GM19099 (cell line): ENCODE measurements at regions not wholly inside any gene's neighbourhood (a gene's known extent, or its start where the extent isn't known, plus 50 kb on each side); places are given as distances from the start of the nearest gene placed in this dataset.

Experiments
- POLR2A ChIP-seq: IDR thresholded peaks from 3 replicates; pipeline ENCODE4 v1.6.1; 2011; ENCODE audit warnings: low read depth; ENCODE audit not compliant: insufficient read length; ENCODE audit errors: extremely low read depth

- TF ChIP-seq POLR2A: no peak
Measured at GRCh38 chr12:25023808-25024207, 74.9 kb upstream of the BCAT1 start.

DNA sequence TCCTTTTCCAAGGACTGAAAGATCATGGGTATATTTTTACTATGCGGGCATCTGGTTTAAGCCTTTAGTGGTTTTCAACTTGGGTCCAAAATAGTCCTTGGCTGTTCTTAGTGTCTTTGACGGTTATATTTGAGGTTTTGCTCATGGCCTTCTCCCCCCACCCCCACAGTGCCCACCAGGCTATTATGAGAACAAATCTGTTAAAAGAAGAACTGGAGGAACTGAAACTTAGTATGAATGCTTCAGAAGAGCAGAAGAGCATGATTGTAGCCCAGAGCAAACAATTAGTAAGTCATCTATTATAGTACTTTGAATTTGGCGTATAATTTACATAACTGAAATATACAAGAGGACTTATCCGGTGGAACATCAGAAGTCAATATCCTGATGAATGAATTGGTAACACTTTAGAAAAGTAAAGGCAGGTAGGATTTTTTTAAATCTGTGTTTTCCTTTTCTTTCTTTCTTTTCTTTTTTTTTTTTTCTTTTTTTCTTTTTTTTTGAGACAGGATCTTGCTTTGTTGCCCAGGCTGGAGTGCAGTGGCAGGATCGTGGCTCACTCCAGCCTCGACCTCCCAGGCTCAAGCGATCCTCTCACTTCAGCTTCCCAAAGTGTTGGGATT is 71.8 kb upstream of the BCAT1 start:
- no peak for TF ChIP-seq POLR2A

DNA sequence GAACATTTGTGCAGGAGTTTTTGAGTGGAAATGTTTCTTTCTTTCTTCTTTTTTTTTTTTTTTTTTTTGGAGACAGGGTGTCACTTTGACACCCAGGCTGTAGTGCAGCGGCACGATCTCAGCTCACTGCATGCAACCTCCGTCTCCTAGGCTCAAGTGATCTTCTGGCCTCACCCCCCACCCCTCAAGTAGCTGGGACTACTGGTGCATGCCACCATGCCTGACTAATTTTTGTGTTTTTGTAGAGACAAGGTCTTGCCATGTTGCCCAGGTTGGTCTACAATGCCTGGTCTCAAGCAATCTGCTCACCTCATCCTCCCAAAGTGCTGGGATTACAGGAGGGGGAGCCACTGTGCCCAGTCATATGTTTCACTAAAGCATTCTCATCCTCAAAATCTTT is 69.2 kb upstream of the BCAT1 start:
- TF ChIP-seq POLR2A: no peak

DNA sequence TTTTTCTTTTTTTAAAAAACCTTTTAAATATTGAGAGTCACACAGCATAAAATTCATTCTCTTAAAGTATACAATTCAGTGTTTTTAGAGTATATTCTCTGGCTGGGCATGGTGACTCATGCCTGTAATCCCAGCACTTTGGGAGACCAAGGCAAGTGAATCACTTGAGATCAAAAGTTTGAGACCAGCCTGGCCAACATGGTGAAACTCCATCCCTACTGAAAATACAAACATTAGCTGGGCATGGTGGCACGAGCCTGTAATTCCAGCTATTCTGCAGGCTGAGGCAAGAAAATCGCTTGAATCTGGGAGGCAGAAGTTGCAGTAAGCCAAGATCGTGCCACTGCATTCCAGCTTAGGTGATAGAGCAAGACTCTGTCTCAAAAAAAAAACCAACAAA is 68.4 kb upstream of the BCAT1 start:
- TF ChIP-seq POLR2A: no peak

DNA sequence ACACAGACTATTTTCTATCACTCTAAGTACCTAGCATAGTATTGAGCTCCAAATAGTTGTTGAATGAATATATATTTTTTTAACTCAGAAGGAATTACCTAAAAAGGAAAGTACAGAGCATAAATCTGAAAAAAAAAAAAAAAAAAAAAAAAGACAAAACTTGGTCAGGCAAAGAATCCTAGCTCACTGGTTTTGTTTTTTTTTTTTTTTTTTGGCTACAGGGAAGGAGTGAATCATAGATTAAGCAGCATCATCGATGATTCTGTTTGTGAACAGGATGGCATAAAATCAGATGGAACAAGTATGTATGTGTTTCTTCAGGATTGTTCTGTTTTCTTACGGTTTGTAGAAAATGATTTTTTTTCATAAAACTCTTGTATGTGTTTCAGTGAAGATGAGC is 66.1 kb upstream of the BCAT1 start:
- TF ChIP-seq POLR2A: no peak

DNA sequence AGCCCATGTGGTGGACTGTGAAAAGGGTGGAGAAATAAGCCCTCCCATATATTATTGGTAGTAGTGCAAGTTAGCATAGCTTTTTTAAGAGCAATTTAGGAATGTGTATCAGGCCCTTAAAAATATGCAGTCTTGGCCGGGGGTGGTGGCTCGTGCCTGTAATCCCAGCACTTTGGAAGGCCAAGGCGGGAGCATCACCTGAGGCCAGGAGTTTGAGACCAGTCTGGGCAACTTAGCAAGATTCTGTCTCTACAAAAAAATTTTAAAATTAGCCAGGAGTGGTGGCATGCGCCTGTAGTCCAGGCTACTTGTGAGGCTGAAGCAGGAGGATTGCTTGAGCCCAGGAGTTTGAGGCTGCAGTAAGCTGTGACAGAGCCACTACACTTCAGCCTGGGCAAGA is 64.2 kb upstream of the BCAT1 start:
- TF ChIP-seq POLR2A: no peak

- TF ChIP-seq POLR2A: no peak
Measured at GRCh38 chr12:25009496-25010092, 60.7 kb upstream of the BCAT1 start.

DNA sequence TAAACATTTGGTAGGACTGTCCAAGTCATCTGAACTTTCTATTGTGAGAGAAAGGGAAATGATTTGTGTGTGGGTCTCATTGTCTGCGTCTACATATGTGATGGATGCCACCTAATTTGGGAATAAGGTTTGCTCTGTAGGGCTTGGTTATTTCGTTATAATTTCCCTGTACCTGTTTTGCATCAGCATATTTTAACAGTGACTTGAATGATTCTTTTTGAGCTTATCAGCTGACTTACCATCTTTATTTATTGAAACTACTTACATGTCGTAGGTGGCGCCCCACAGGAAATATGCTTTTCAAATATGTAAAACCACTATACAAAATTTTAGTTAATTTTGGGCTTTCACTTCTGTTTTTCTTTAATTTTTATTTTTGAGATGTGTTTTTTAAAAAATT is 56.5 kb upstream of the BCAT1 start:
- TF ChIP-seq POLR2A: no peak

DNA sequence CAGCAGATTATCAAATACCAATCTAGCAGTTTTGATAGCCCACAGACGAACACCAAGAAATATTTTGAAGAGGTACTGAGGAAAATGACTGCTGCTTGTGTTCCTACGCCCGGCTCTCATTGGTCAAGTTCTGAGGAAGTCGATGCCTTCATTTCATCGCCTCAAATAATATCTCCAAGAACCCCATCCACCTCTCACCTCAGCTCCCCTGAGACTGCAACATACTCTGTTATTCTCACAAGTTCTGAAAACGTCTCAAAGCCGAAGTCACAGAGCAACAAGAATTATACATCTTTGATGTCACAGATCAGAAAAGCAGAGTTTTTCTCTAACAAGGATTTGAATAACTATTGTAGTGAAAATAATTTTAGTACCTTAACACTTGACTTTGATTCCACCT is 55.5 kb upstream of the BCAT1 start:
- TF ChIP-seq POLR2A: no peak

- no peak for TF ChIP-seq POLR2A
Measured at GRCh38 chr12:25001311-25001710, 52.4 kb upstream of the BCAT1 start.
